GM12874 (cell line): ENCODE measurements at regions not wholly inside any gene's neighbourhood (a gene's known extent, or its start where the extent isn't known, plus 50 kb on each side); places are given as distances from the start of the nearest gene placed in this dataset.

Source experiments
- TF ChIP-seq, protein P1 (sequence below): IDR thresholded peaks from 2 replicates; pipeline ENCODE4 v1.5.1; 2011; ENCODE audit warnings: low read depth, mild to moderate bottlenecking, control low read depth, low read length, moderate library complexity; ENCODE audit not compliant: insufficient read depth

DNA sequence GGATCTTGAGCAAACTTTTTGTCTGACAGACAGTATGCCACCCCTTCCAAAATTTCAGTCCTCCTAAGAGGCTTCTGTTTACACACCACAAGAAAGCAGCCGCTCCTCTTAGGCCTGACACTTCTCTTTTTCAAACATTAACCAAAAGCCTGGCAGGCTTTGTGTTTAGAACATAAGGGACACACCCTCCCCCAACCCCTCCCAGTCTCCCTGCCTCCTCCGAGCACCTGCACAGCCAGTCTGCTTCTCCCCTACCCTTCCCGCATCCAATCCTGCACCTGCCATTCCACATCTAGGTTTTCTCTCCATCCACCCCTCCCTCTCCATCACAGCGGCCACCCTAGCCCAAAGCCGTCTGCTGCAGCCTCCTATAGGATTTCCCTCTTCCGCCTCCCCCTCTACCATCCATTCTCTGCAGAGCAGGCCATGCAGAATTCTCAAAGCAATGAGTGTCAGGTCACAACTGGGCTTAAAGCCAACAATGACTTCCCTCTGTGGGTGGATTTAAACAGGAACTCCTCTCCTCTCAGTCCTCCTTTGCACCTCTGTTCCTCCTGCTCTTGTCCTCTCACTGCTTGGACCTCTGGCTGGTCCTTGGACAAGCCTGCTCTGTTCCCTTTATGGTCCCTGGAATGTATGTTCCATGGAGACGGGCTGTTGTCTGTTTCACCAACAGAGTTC lies 478.2 kb downstream of the NPHP4 start:
- TF ChIP-seq, protein P1, sequence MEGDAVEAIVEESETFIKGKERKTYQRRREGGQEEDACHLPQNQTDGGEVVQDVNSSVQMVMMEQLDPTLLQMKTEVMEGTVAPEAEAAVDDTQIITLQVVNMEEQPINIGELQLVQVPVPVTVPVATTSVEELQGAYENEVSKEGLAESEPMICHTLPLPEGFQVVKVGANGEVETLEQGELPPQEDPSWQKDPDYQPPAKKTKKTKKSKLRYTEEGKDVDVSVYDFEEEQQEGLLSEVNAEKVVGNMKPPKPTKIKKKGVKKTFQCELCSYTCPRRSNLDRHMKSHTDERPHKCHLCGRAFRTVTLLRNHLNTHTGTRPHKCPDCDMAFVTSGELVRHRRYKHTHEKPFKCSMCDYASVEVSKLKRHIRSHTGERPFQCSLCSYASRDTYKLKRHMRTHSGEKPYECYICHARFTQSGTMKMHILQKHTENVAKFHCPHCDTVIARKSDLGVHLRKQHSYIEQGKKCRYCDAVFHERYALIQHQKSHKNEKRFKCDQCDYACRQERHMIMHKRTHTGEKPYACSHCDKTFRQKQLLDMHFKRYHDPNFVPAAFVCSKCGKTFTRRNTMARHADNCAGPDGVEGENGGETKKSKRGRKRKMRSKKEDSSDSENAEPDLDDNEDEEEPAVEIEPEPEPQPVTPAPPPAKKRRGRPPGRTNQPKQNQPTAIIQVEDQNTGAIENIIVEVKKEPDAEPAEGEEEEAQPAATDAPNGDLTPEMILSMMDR: no peak

DNA sequence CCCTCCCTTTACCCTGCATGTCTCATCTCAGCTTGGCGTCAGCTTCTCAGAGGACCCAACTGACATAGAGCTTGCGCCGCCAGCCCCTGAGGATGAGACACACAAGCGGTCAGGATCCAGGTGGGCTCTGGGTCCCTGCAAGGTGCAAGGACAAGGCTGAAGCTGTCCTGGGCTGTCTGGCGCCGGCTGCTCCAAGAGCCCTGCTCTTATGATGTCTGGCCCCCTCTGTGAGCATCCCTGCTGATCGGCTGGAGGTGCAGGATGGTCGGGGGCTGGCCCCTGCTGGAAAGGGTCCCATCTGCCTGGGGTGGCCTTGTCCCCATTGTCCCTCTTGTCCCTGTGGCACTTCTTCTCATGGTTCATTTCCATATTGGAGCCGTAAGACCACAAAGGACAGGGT lies 479.0 kb downstream of the NPHP4 start:
- TF ChIP-seq, protein P1: no peak

DNA sequence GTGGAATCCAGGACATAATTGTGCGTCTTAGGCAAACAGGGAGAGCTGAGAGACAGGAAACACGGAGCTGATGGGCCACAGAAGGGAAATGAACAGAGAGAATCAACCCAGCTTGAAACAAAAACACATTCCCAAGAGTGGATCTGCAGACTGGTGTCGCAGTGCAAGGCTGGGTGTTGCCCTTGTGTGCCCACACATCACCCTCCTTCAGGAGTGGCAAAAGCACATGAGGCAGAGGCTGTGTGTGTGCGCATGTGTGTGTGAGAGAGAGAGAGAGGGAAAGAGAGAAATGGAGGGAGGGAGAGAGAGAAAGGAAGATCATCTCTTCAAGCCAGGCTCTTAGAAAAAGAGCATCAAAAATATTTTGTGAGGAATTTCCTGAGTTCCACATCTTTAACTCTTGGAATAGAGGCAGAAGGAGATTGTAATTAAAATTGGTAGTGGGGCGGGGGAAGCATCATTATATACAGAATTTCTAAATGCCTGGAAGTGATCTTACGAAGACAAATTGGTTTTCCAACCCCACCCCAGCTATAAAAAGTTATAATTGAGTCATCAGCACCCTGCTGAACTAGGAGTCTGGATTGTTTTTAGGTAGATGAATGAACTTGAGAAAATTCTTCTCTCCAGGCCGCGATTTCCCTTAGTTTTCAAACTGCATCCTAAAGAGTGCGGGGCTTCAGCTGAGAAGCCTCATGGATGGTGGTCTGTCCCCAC lies 480.7 kb downstream of the NPHP4 start:
- TF ChIP-seq, protein P1: no peak

DNA sequence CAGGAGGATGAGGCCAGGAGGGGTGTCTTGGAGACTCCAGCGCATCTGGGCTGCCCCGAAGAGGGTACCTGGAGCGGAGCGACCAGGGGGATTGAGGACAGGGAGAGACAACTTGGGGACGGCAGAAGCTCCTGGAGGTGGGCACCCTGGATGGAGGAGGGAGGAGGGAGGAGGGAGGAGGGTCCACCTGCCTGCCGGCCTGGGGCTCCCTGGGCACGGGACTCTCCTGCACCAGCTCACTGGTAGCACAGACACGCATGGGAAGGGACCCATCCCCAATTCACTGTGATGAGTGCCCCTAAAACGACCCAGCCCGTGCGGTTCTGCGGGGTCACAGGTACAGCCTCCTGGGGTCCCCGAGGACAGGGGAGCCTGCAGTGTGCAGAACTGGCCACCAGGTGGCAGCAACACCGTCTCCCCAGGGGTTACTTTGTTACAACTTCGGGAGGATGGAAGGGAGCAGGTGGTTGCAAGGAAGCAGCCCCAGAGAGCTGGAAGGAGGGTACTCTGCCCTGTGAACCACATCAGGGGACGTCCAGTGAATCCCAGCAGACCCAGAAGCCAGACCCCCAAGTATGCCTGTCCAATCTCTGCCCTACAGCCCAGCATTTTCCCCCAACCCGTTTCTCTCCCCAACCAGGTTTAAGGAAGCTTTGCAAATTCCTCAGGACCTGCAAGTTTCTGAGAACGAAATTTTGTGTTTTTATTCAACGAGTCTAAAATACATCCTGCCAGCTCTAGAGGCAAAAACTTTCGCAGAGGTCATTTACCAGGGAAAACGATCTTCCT lies 482.4 kb downstream of the NPHP4 start:
- TF ChIP-seq, protein P1: peak; percentile 94

DNA sequence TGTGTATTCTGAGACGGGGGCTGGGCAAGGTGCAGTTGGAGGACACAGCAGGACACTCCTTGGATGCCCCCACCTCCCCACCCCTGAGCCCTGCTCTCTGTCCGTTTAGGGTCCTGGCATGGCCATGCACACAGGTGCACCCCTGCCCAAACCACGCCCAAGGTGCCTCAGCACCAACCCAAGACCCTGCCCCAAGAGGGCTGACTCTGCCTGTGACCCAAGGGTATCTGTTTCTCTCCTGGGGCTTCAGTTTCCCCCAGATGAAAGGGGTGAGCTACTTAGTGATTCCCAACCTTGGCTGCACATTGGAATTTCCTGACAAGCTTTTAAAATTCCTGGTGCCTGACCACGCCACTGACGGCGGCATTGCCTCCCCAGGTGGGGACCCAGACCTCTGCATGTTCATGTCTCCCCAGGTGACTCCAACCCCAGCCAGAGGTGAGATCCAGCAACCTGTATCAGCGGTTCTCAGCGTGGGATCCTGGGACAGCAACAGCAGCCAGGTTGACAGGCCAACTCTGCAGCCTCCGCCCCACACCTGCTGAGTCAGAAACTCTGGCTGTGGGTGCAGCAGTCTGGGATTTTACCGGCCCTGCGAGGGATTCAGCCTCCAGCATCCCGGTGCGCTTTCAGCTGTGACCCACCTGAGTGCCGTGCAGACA lies 483.4 kb downstream of the NPHP4 start:
- TF ChIP-seq, protein P1: no peak

DNA sequence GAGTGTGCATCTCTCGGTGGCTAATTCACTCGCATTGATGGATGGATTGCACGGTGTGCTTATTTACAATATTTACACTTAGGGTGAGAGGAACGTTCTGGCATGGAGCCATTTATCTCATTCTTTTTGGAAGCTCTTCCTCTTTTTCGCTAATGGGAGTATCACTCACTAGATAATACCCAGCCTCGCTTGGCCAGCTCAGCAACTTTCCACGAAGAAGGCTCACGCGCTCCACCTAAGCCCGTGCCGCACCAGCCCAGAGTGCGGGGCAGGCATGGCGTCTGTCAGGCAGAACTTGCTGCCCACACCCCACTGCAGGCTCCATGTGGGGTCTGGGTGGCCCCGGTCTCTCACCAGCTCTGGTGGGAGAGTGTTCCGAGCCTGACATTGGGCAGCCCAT lies 484.9 kb downstream of the NPHP4 start:
- TF ChIP-seq, protein P1: no peak

DNA sequence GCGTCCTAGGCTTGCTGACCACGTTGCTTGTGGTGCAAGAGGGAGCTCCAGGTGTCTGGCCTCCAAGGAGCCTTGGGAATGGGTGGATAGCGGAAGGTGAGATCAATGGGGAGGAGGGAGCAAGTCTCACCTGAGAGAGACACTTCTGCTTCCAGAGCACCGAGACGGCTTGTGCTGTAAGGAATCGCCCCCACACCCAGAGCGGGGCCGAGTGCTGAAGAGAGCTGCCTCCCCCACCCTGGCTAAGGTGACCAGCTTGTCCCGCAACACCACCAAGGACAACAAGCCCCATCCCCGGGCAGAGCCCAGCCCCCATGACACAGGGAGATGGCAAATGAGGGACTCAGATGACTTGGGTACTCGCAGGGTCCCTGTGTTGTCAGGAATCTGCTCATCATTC lies 485.6 kb downstream of the NPHP4 start:
- TF ChIP-seq, protein P1: no peak
